Neural cell (in vitro differentiated cells): ENCODE measurements at regions not wholly inside any gene's neighbourhood (a gene's known extent, or its start where the extent isn't known, plus 50 kb on each side); places are given as distances from the start of the nearest gene placed in this dataset.

Experiments used
- CTCF ChIP-seq: fragments of 450-650 bp; IDR thresholded peaks from 2 replicates; pipeline ENCODE4 v1.5.1; 2014; ENCODE audit warnings: antibody characterized with exemption, mild to moderate bottlenecking, moderate library complexity; ENCODE audit not compliant: poor library complexity, severe bottlenecking
- EP300 ChIP-seq: fragments of 450-650 bp; conservative IDR thresholded peaks from 2 replicates; pipeline ENCODE4 v1.6.1; 2014; ENCODE audit warnings: antibody characterized with exemption, mild to moderate bottlenecking, moderate library complexity; ENCODE audit not compliant: poor library complexity, severe bottlenecking
- EZH2 ChIP-seq: fragments of 200-600, 300-800 bp; shearing (Covaris generic), sonication (generic); IDR thresholded peaks from 2 replicates; pipeline ENCODE4 v1.6.1; 2014; ENCODE audit warnings: antibody characterized with exemption, low read length, borderline replicate concordance, mild to moderate bottlenecking; ENCODE audit not compliant: insufficient read depth, poor library complexity, severe bottlenecking
- MXI1 ChIP-seq: fragments of 450-650 bp; conservative IDR thresholded peaks from 2 replicates; pipeline ENCODE4 v1.6.1; 2014; ENCODE audit warnings: antibody characterized with exemption, mild to moderate bottlenecking; ENCODE audit not compliant: poor library complexity, severe bottlenecking
- POLR2AphosphoS5 ChIP-seq: IDR thresholded peaks from 2 replicates; pipeline ENCODE4 v1.6.1; 2012
- RAD21 ChIP-seq: fragments of 450-650 bp; conservative IDR thresholded peaks from 2 replicates; pipeline ENCODE4 v1.6.1; 2014; ENCODE audit warnings: antibody characterized with exemption, mild to moderate bottlenecking, moderate library complexity
- SMC3 ChIP-seq: fragments of 450-650 bp; conservative IDR thresholded peaks from 2 replicates; pipeline ENCODE4 v1.6.1; 2014; ENCODE audit warnings: antibody characterized with exemption, mild to moderate bottlenecking, moderate library complexity; ENCODE audit not compliant: poor library complexity
- TAF1 ChIP-seq: IDR thresholded peaks from 2 replicates; pipeline ENCODE4 v1.6.1; 2012; ENCODE audit warnings: low read depth
- TF ChIP-seq, protein P1 (sequence below): IDR thresholded peaks from 2 replicates; pipeline ENCODE4 v1.6.1; 2012; ENCODE audit warnings: borderline replicate concordance

- TF ChIP-seq CTCF = no peak
- TF ChIP-seq RAD21 = no peak
- TF ChIP-seq EZH2 = no peak
- TF ChIP-seq SMC3 = no peak
- no peak for TF ChIP-seq POLR2AphosphoS5
- TF ChIP-seq EP300 = no peak
- TF ChIP-seq TAF1 = no peak
- TF ChIP-seq, protein P1, sequence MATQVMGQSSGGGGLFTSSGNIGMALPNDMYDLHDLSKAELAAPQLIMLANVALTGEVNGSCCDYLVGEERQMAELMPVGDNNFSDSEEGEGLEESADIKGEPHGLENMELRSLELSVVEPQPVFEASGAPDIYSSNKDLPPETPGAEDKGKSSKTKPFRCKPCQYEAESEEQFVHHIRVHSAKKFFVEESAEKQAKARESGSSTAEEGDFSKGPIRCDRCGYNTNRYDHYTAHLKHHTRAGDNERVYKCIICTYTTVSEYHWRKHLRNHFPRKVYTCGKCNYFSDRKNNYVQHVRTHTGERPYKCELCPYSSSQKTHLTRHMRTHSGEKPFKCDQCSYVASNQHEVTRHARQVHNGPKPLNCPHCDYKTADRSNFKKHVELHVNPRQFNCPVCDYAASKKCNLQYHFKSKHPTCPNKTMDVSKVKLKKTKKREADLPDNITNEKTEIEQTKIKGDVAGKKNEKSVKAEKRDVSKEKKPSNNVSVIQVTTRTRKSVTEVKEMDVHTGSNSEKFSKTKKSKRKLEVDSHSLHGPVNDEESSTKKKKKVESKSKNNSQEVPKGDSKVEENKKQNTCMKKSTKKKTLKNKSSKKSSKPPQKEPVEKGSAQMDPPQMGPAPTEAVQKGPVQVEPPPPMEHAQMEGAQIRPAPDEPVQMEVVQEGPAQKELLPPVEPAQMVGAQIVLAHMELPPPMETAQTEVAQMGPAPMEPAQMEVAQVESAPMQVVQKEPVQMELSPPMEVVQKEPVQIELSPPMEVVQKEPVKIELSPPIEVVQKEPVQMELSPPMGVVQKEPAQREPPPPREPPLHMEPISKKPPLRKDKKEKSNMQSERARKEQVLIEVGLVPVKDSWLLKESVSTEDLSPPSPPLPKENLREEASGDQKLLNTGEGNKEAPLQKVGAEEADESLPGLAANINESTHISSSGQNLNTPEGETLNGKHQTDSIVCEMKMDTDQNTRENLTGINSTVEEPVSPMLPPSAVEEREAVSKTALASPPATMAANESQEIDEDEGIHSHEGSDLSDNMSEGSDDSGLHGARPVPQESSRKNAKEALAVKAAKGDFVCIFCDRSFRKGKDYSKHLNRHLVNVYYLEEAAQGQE = no peak
- no peak for TF ChIP-seq MXI1
Observed at GRCh38 chr9:116088396-116088795, 65.2 kb upstream of the PAPPA start.
